GM06990 (cell line): ENCODE measurements at regions not wholly inside any gene's neighbourhood (a gene's known extent, or its start where the extent isn't known, plus 50 kb on each side); places are given as distances from the start of the nearest gene placed in this dataset.

Experiments
- DNase-seq: peaks from one replicate; pipeline ENCODE4 v3.0.0-alpha.2; 2011; ENCODE audit not compliant: insufficient read length; ENCODE audit errors: extremely low read depth
- H3K27me3 ChIP-seq: replicated peaks from 2 replicates; pipeline ENCODE4 v1.6.0; 2011; ENCODE audit warnings: low read length; ENCODE audit not compliant: control insufficient read depth, insufficient read depth
- H3K36me3 ChIP-seq: 2 replicates; pipeline ENCODE4 v1.5.1; 2011; ENCODE audit warnings: low read length; ENCODE audit not compliant: control insufficient read depth, insufficient read depth
- H3K4me3 ChIP-seq: replicated peaks from 2 replicates; pipeline ENCODE4 v1.5.1; 2011; ENCODE audit warnings: low read depth, mild to moderate bottlenecking, control low read depth, low read length
- CTCF ChIP-seq: IDR thresholded peaks from 2 replicates; pipeline ENCODE4 v1.5.1; 2011; ENCODE audit warnings: low read length, control low read depth, mild to moderate bottlenecking, inconsistent platforms; ENCODE audit not compliant: insufficient read depth, poor library complexity, severe bottlenecking

GRCh38 chr5:179478624-179479023 is 71.7 kb upstream of the RUFY1 start:
- Histone ChIP-seq H3K4me3 (no peak overlapping the region), H3K36me3 (no peaks in the 10 kb centered on the region), H3K27me3 (no peaks in the 10 kb centered on the region)
- no peak for DNase-seq
- no peak for TF ChIP-seq CTCF

- H3K27me3 ChIP-seq, result no peaks in the 10 kb centered on the region
- DNase-seq, result no peak
- H3K36me3 ChIP-seq, result no peaks in the 10 kb centered on the region
These were observed 75.1 kb upstream of the RUFY1 start for GRCh38 chr5:179475208-179475751.

GRCh38 chr5:179472641-179473040 is 77.7 kb upstream of the RUFY1 start:
- Histone ChIP-seq H3K4me3 (no peak overlapping the region), H3K36me3 (no peaks in the 10 kb centered on the region), H3K27me3 (no peaks in the 10 kb centered on the region)
- DNase-seq, result no peak
- TF ChIP-seq CTCF, result no peak

More at GRCh38 chr5:179475208-179475751, 75.1 kb upstream of the RUFY1 start:
- no peak for TF ChIP-seq CTCF
- H3K4me3 ChIP-seq, result no peak overlapping the region

GRCh38 chr5:179472174-179472573 is 78.2 kb upstream of the RUFY1 start:
- no peak for TF ChIP-seq CTCF
- Histone ChIP-seq H3K36me3 (no peaks in the 10 kb centered on the region), H3K4me3 (no peak overlapping the region), H3K27me3 (no peaks in the 10 kb centered on the region)
- no peak for DNase-seq

DNA sequence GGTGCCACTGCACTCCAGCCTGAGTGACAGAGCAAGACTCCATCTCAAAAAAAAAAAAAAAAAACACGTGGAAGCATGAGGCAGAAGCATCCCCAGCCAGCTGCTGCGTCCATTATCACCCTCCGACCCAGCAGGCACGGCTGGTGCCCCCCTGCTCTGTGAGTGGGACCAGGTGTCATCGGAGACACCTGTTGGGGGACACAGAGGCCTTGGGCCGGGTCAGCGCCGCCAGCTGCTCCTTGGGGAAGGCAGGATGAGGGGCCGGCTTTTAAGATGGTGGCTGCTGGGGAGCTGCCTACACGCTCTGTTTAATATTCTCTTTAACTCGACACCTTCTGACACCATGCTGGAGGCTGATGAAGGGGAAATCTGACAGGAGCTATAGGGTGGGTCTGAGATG is 80.2 kb upstream of the RUFY1 start:
- Histone ChIP-seq H3K36me3 (no peaks in the 10 kb centered on the region), H3K27me3 (no peaks in the 10 kb centered on the region), H3K4me3 (no peak overlapping the region)
- no peak for TF ChIP-seq CTCF
- no peak for DNase-seq

DNA sequence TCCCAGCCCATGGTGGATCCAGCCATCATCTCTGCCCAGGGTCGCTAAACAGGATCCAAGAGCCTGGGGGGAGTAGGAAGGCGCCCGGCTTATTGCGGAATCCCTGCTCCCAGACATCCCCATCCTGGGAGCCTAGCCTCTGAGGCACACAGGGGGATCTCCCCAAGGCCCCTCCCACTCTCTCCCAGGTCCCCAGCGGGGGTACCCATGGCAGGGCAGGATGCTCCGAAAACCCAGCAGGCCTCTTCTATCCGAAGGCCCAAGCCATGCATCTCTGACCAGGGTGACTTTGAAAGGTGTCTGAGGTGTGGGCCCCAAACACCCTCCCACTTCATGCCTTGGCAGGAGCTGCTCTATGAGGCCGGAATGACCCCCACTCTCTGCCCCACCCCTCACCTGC is 81.7 kb upstream of the RUFY1 start:
- no peak for TF ChIP-seq CTCF
- no peaks in the 10 kb centered on the region for H3K36me3 ChIP-seq
- no peak overlapping the region for H3K4me3 ChIP-seq
- no peak for DNase-seq
- no peaks in the 10 kb centered on the region for H3K27me3 ChIP-seq
